ENCODE measurements at regions not wholly inside any gene's neighbourhood (a gene's known extent, or its start where the extent isn't known, plus 50 kb on each side); places are given as distances from the start of the nearest gene placed in this dataset.

DNA sequence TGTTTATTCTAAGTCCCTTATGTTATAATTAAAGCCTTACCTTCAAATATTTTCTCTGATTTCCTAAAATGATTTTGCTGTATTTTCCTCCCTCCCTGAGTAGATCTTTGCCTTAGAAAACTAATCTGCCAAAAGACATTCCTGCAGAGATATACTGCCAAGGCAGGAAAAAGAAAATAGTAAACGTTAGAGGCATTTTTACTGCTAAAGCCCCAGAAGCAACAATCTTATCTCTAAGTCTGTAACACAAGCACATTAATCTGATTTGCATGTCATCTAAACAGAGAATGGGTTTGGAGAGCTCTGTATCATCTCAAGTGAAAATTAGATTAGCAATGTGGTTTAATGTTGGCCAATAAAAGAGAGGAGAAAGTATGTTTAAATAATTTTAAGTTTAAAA, 847.7 kb downstream of the MAT2B start:
- Histone ChIP-seq H3K4me1 (ENCODE audit: control insufficient read depth, extremely low read depth, insufficient read depth, low read length) (no peaks in the 10 kb centered on the region), H3K27me3 (ENCODE audit: control insufficient read depth in 2 of 2, insufficient read depth in 2 of 2, low read length in 2 of 2) (no peaks in the 10 kb centered on the region), H2AFZ (ENCODE audit: low read depth, low read length) (no peak overlapping the region), H3K27ac (ENCODE audit: insufficient read depth, low read depth, low read length) (no peak overlapping the region), H3K79me2 (ENCODE audit: control insufficient read depth, insufficient read depth, low read length) (no peaks in the 10 kb centered on the region), H3K9me3 (replicated peaks; ENCODE audit: control insufficient read depth, insufficient read depth, low read length) (no peaks in the 10 kb centered on the region), H3K4me2 (ENCODE audit: insufficient read depth, low read length) (no peak overlapping the region), H4K20me1 (replicated peaks; ENCODE audit: control insufficient read depth, extremely low read depth, insufficient read depth, low read length) (no peaks in the 10 kb centered on the region), H3K9me1 (replicated peaks; ENCODE audit: control insufficient read depth, extremely low read depth, insufficient read depth, low read length) (no peaks in the 10 kb centered on the region), H3K9ac (replicated peaks; ENCODE audit: extremely low read depth, insufficient read depth, low read length) (no peak overlapping the region), H3K4me3 (replicated peaks in 1 of 3; ENCODE audit: insufficient read depth in 1 of 3, low read depth in 1 of 3, low read length in 3 of 3) (no peak overlapping the region), H3K36me3 (ENCODE audit: control insufficient read depth in 2 of 2, extremely low read depth in 1 of 2, insufficient read depth in 2 of 2, low read length in 2 of 2) (no peaks in the 10 kb centered on the region)
- FAIRE-seq, result no peak
- CTCF ChIA-PET, result no interaction called here
- dilution Hi-C loops (cut with MboI; ENCODE audit: extremely low pct_ligation_motif_present, low sequenced_read_pairs), result no loop called here
- TF ChIP-seq FOS (IDR thresholded peaks at IDR 0.05; ENCODE audit: borderline replicate concordance, insufficient read depth, low read length) (no peak), MYC (IDR thresholded peaks at IDR 0.05; ENCODE audit: low read depth, low read length) (no peak), GATA2 (IDR thresholded peaks at IDR 0.05; ENCODE audit: insufficient read depth, insufficient read length, low read depth, low read length) (no peak), JUN (IDR thresholded peaks at IDR 0.05; ENCODE audit: borderline replicate concordance, insufficient read depth, insufficient read length, low read depth) (no peak), EZH2 (IDR thresholded peaks at IDR 0.05; ENCODE audit: borderline replicate concordance, low read depth, low read length, severe bottlenecking) (no peak), POLR2AphosphoS5 (IDR thresholded peaks at IDR 0.05; ENCODE audit: insufficient read depth, low read depth, low read length) (no peak), CTCF (IDR thresholded peaks at IDR 0.05; ENCODE audit: extremely low read depth in 1 of 2, insufficient read depth in 1 of 2, low read depth in 1 of 2, low read length in 2 of 2) (no peak), POLR2A (IDR thresholded peaks at IDR 0.05; ENCODE audit: low read depth, low read length) (no peak)
- TF ChIP-seq, protein P1, sequence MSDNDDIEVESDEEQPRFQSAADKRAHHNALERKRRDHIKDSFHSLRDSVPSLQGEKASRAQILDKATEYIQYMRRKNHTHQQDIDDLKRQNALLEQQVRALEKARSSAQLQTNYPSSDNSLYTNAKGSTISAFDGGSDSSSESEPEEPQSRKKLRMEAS (IDR thresholded peaks at IDR 0.05; ENCODE audit: insufficient read depth, insufficient read length), result no peak
- BruUV-seq (replicated peaks), result no TSS peak
- POLR2A ChIA-PET, result no interaction called here
- no peak for DNase-seq (ENCODE audit: low read depth, low spot score)
- intact Hi-C loops (cut with micrococcal nuclease), result no loop called here

Measured in endothelial cell of umbilical vein (primary cell).